ENCODE measurements at regions not wholly inside any gene's neighbourhood (a gene's known extent, or its start where the extent isn't known, plus 50 kb on each side); places are given as distances from the start of the nearest gene placed in this dataset.

DNA sequence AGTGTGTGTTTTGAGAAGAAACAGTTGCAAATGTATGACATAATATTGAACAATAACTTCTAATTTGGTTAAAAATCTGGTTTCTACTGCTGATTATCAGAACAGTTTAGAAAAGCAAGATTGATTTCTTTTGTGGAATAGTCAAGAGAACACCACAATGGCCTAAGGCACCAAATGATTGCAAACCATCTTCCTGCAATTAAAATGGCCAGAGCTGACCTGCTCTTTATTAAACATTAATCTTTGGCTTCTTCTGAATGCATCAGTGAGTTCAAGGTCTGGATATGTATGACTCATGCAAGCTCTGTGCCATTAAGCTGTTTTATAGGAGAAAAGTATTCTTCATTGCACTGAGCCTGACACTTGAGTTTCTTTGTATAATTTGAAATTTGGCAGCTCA lies 107.8 kb upstream of the PDHA2 start:
- Mint-ChIP-seq H3K4me1 (ENCODE audit: unreplicated experiment) (no peaks in the 10 kb centered on the region), H3K27ac (ENCODE audit: unreplicated experiment) (no peak overlapping the region), H3K4me3 (ENCODE audit: unreplicated experiment) (no peak overlapping the region), H3K36me3 (ENCODE audit: unreplicated experiment) (no peaks in the 10 kb centered on the region), H3K9me3 (ENCODE audit: unreplicated experiment) (no peaks in the 10 kb centered on the region), H3K27me3 (ENCODE audit: unreplicated experiment) (no peaks in the 10 kb centered on the region)
- TF ChIP-seq, protein P1, sequence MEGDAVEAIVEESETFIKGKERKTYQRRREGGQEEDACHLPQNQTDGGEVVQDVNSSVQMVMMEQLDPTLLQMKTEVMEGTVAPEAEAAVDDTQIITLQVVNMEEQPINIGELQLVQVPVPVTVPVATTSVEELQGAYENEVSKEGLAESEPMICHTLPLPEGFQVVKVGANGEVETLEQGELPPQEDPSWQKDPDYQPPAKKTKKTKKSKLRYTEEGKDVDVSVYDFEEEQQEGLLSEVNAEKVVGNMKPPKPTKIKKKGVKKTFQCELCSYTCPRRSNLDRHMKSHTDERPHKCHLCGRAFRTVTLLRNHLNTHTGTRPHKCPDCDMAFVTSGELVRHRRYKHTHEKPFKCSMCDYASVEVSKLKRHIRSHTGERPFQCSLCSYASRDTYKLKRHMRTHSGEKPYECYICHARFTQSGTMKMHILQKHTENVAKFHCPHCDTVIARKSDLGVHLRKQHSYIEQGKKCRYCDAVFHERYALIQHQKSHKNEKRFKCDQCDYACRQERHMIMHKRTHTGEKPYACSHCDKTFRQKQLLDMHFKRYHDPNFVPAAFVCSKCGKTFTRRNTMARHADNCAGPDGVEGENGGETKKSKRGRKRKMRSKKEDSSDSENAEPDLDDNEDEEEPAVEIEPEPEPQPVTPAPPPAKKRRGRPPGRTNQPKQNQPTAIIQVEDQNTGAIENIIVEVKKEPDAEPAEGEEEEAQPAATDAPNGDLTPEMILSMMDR (IDR thresholded peaks at IDR 0.05) = no peak
- no peak for DNase-seq (ENCODE audit: extremely low spot score, unreplicated experiment)

DNA sequence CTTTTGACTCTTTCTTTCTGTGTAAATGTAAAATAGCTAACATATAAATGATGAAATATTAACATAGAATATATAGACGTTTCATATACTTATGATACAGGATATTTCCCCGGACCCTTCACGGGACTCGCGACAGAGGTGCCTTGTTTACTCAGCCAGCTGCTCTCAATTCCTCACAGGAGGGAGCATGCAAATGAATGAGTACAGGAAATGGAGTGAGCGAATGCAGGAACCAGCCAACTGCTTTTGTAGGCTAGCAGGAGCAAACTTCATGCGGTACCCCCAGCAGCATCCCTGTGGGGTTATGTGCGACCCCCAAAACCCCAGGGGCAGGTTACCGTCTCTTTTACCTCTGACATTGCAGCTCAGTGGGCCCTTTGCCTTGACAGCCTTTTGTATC lies 110.3 kb upstream of the PDHA2 start:
- no peaks in the 10 kb centered on the region for H3K27me3 Mint-ChIP-seq (ENCODE audit: unreplicated experiment)
- no peaks in the 10 kb centered on the region for H3K9me3 Mint-ChIP-seq (ENCODE audit: unreplicated experiment)
- no peak for DNase-seq (ENCODE audit: extremely low spot score, unreplicated experiment)
- no peak overlapping the region for H3K27ac Mint-ChIP-seq (ENCODE audit: unreplicated experiment)
- TF ChIP-seq, protein P1 (IDR thresholded peaks at IDR 0.05) = no peak
- no peak overlapping the region for H3K4me3 Mint-ChIP-seq (ENCODE audit: unreplicated experiment)
- H3K36me3 Mint-ChIP-seq (ENCODE audit: unreplicated experiment) = no peaks in the 10 kb centered on the region
- no peaks in the 10 kb centered on the region for H3K4me1 Mint-ChIP-seq (ENCODE audit: unreplicated experiment)

DNA sequence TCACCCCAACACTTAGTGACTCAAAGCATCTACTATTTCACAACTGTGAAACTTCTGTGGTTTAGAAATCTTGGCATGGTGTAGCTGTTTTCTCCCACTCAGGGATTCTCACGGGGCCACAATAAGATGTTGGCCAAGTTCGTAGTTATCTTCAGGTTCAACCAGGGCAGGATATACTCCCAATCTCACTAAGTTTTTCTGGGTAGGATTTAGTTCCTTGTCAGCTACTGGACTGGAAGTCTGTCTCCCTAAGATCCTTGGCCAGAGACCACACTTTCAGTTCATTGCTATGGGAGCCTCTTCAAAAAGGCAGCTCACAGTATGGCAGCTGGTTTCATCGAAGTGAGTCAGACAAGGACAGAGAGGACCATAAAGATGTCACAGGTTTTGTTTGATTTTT lies 111.7 kb upstream of the PDHA2 start:
- H3K36me3 Mint-ChIP-seq (ENCODE audit: unreplicated experiment) = no peaks in the 10 kb centered on the region
- H3K9me3 Mint-ChIP-seq (ENCODE audit: unreplicated experiment) = no peaks in the 10 kb centered on the region
- TF ChIP-seq, protein P1 (IDR thresholded peaks at IDR 0.05) = no peak
- H3K27me3 Mint-ChIP-seq (ENCODE audit: unreplicated experiment) = no peaks in the 10 kb centered on the region
- H3K4me1 Mint-ChIP-seq (ENCODE audit: unreplicated experiment) = no peaks in the 10 kb centered on the region
- H3K27ac Mint-ChIP-seq (ENCODE audit: unreplicated experiment) = no peak overlapping the region
- DNase-seq (ENCODE audit: extremely low spot score, unreplicated experiment) = no peak
- no peak overlapping the region for H3K4me3 Mint-ChIP-seq (ENCODE audit: unreplicated experiment)

DNA sequence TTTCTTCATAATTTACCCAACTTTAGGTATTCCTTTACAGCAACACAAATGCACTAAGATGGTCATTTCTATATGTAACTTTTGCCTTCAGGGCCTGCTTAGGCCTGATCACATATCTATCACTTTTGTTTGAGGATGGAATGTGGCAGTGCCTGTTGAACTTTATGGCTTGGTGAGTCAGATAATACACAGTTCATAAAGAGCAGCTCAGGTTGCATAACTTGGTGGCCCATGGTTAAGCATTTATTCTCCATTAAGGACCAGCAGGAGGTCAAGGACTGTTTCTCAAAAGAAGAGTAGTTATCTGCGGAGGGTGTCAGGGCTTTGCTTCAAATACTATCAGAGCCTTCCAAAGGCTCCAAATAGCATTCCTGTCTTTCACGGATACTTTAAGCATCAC lies 124.1 kb upstream of the PDHA2 start:
- no peaks in the 10 kb centered on the region for H3K4me1 Mint-ChIP-seq (ENCODE audit: unreplicated experiment)
- no peaks in the 10 kb centered on the region for H3K36me3 Mint-ChIP-seq (ENCODE audit: unreplicated experiment)
- no peak overlapping the region for H3K4me3 Mint-ChIP-seq (ENCODE audit: unreplicated experiment)
- H3K27ac Mint-ChIP-seq (ENCODE audit: unreplicated experiment) = no peak overlapping the region
- no peak for DNase-seq (ENCODE audit: extremely low spot score, unreplicated experiment)
- peaks cover 5% of the 10 kb centered on the region for H3K9me3 Mint-ChIP-seq (ENCODE audit: unreplicated experiment)
- H3K27me3 Mint-ChIP-seq (ENCODE audit: unreplicated experiment) = no peaks in the 10 kb centered on the region
- TF ChIP-seq, protein P1 (IDR thresholded peaks at IDR 0.05) = no peak

DNA sequence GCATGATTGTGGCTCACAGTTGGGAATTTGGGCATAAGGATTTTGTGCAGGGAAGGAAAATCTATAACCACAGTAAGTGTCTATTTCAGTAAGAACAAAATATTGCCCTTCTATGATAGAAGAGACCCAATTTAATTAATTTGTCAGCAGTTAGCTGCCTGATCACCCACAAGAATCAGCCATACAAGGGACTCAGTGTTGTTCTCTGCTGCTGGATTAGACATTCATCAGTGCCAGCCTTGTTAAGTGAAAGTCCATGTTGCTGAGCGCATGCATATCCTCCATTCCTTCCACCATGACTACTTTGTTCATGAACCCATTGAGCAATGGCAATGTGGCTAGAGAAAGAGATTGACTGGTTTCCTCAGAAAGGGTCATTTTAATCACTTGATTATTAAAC lies 125.3 kb upstream of the PDHA2 start:
- Mint-ChIP-seq H3K36me3 (ENCODE audit: unreplicated experiment) (no peaks in the 10 kb centered on the region), H3K27ac (ENCODE audit: unreplicated experiment) (no peak overlapping the region), H3K4me1 (ENCODE audit: unreplicated experiment) (no peaks in the 10 kb centered on the region), H3K9me3 (ENCODE audit: unreplicated experiment) (peaks cover 5% of the 10 kb centered on the region), H3K27me3 (ENCODE audit: unreplicated experiment) (no peaks in the 10 kb centered on the region), H3K4me3 (ENCODE audit: unreplicated experiment) (no peak overlapping the region)
- no peak for DNase-seq (ENCODE audit: extremely low spot score, unreplicated experiment)
- TF ChIP-seq, protein P1 (IDR thresholded peaks at IDR 0.05) = no peak
